GM21717 (cell line): ENCODE measurements at regions not wholly inside any gene's neighbourhood (a gene's known extent, or its start where the extent isn't known, plus 50 kb on each side); places are given as distances from the start of the nearest gene placed in this dataset.
"Not testable (repeated sequence)": the region's sequence is repeated elsewhere in the genome, so short reads cannot be mapped to it uniquely, and the experiment has no call there.

Experiments
- ATAC-seq: cut with Tn5 transposase; IDR thresholded peaks from one replicate; pipeline ENCODE4 v1.9.1; 2021; ENCODE audit warnings: mild to moderate bottlenecking, moderate library complexity; ENCODE audit not compliant: unreplicated experiment

- no peak for ATAC-seq
Observed at GRCh38 chr14:88929656-88930436, 105.4 kb downstream of the TTC8 start.

DNA sequence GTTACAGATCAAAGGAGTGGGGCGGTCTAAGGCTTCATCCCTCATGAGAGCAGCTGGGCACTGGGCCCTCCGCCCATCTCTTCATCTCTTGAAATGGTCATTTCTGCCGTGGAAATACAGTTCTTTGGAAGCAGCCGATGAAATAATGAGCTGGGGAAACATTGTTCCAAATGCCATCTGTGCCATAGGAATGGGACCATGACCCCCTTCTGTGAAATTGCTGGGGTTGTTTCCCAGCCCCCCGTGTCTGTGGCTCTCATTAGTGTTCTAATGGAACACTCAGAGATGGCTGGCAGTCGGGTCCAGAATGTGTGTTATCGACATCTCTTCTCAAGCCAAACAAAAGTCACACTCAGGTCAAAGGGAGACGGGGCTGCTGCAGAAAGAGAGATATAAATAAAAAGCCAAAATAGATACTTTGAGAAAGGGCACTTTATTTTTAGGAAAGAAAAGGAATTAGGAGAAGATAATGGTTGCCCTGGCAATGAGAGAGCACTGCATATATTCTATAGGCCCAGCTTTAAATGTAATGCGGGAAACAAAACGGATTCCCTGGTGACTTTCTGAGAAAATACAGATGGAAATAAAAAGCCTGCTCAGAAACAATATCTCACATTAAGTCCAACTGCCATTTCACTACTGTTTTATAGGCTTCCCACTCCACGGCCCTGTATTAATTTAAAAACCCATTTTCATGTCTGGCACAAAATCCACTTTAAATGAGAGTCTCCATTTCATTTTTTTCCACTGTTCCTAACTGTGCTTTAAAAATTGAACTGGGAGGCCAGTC lies 107.1 kb downstream of the TTC8 start:
- no peak for ATAC-seq

- no peak for ATAC-seq
Observed at GRCh38 chr14:88933191-88933590, 108.7 kb downstream of the TTC8 start.

- ATAC-seq, result no peak
Observed at GRCh38 chr14:88934351-88934806, 109.9 kb downstream of the TTC8 start.

GRCh38 chr14:88935083-88935482 lies 110.6 kb downstream of the TTC8 start:
- no peak for ATAC-seq

DNA sequence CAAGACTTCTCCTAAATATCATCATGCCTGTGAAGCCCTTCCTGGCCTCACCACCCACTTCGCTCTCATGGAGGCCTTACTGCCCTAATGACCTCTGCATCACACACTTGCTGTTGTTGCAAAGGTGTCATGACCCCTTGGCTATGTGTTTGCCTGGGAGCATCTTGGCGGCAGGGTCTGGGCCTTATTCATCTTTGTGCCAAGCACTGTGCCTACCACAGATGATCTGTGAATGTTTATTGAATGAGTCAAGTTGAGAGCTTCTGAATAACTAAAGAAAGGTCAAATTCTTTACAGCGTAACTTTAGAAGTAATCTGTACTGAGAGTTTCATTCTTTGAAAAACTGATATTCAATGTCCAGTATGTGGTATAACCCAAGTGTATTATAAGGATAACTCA lies 113.3 kb downstream of the TTC8 start:
- no peak for ATAC-seq

DNA sequence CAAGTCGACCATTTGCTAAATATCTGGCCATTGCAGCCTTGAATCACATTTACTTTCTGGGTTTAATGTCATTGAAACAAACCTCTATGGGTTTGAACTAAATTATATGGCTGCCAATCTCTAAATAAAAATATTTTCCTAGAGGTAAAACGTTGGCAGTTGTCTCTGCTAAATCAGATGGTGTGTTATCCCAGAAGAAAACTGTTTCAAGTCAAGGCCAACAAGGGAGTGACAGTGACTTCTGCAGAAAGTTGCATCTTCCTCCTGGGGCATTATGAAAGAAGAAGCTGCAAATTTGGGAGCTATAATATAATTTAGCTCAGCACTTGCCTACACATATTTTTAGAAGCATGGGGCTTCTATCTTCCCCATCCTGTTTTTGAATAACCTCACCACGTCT lies 116.2 kb downstream of the TTC8 start:
- ATAC-seq, result no peak

DNA sequence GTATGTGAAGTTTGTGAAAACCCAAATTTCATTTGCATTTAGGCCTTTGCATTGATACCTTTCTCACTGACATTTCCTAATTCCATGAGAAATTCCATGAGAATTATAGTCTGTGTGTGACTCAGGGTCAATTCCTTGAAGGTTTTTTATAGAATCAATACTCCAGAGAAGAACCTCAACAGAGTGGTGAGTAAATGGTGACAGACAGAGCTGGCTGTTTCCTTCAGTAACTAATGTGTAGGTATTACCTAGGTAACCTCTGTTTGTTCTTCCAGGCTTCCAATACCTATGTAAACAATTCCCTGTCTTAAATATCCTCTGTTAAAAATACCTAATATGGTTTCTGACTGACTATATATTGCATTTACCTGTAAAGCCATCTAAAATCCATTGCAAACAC lies 117.0 kb downstream of the TTC8 start:
- no peak for ATAC-seq

DNA sequence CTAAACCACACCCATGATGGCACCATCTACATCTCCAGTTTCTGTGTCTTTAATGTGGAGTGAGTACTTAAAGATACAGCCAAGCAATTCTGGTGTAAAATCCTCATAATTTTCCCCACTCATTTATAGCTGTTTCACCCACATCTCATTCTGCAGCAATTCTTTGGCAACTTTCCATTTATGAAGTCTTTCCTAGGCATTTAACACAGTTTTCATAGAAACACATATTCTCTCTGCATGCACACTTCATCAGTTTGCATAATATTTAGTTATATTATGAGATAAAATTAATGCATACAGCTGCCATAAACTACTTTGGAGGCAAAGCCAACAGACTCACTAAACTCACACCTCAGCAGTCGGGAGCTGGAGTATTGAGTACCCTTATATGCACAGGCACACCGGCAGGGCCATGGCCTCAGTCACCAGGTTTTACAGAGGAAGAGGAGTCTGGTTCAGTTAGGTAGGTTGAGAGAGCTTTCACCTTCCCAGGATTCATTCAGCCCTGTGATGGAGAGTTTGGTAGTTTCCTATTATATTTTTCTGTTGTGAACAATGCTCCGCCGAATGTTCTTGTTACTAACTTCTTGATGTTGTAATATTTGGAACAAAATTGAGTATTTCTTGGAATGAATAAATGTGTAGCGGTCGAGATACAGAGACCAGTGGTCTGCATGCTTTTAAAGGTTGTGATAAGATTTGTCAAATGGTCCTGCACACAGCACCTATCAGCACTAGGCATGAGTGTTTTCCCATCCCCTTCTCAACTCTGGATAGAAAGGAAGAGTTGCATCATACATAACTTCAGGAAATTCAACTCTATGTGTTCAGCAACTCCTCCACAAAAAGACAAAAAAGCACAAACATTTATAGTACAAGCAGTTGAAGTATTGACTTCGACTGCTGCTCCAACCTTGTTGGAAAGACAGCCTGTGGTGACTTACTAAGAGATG lies 123.5 kb downstream of the TTC8 start:
- no peak for ATAC-seq

GRCh38 chr14:88950069-88950468 lies 125.6 kb downstream of the TTC8 start:
- ATAC-seq, result no peak

DNA sequence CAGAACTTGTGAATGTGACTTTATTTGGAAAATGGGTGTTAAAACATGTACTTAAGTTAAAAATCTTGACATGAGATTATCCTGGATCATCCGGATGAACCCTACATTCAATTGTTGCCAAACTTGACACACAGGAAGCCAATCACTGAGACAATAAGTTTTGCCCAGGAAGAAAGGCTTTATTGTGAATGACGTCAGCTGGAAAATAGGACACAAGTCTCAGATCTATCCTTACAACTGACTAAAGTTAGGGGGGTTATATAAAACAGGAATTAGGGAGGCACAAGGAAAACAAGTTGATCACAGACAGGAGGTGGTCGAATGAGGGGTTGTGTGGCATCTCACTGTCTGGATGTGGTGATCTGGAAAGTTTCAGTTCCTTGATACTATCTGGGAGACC lies 126.9 kb downstream of the TTC8 start:
- ATAC-seq, result no peak

DNA sequence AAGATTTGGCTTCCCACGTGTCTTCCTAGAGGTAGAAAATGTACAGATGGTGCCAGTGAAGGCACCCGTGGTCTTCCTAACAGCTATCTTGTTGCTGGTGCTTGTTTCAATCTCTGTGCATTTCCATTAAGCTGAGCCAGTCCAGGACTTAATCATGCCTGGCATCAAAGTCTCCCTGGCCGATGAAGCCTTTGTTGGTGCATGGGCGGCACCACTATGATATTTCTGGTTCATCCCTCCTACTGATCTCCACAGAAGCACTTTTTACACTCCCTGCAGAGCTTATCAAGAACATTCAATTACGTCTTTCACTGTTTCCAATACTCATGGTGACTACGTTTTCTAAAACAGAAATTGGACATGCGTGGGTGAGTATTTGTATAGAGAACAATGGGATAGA lies 128.4 kb downstream of the TTC8 start:
- no peak for ATAC-seq

DNA sequence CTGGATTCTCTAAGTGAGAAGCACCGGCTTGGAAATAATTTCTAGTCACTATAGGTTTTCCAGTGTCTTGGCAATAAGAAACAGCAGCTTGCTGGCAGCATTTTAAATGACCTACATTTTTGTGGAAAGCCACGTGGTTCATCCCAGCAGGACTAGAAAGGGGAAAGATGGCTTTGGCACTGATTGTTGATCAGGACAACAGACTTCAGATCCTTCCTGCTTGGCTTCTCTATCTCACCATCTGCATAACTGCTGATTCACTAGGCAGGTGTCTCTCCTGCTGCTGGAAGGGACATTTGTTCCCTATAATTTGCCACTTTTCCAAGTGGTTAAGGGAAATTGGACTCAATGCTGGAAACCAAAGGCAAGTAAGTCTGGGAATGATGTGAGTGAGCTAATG lies 131.0 kb downstream of the TTC8 start:
- no peak for ATAC-seq

DNA sequence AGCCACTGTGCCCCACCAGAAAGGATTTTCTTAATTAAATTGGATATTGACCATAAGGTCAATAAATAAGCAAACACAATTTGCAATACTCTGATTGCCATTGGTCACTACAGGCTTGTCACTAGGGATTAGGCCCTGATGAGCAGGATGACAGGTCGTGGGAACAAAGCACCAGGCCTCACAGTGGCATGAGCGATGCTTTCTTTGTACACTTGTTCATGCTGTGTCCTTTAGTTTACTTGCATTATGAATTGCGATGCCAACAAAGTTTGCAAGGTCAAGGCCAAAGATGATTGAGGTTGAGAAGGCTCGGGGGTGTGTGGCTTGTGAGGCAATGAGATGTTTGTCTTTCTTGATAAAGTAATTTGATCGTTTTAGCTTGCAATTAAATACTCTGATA lies 136.0 kb downstream of the TTC8 start:
- ATAC-seq, result no peak

GRCh38 chr14:88961214-88961613 lies 136.8 kb downstream of the TTC8 start:
- no peak for ATAC-seq

DNA sequence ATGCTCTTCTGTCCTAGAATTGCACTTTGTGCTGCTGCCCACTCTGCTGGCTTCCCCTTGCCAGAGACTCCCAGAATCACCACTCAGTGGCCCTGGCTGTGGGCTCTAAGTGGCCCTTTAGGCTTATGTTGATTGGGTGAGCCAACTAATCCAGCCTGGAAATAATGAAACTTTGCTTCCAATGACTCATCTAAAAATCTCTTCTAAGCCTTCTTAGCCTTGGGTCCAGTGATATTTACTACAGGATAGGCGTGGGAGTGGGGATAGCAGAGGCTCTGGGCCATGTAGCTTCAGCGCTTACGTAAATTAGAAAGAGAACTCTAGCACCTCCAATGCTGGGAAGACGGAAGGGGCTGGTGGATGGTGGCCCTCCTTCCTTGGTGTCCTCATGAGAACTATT lies 137.9 kb downstream of the TTC8 start:
- no peak for ATAC-seq

DNA sequence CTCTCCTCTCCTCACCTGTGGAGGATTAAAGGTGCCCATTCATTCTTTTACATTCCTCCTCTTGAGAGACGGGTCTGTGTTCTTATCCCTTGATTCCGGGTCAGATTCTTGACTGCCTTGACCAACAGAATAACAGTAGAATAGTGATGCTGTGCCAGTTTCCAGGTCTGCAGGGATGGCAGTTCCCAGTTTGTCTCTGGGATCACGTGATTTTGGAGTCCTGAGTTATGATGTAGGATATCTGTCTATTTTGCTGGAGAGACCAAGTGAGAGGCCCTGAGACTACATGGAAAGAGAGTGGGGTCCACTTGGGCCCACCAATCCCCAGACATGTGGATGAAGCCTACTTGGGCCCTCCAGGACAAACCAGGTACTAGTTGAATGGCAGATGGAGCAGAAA lies 142.8 kb downstream of the TTC8 start:
- no peak for ATAC-seq

GRCh38 chr14:88975043-88975830 lies 150.8 kb downstream of the TTC8 start:
- no peak for ATAC-seq

DNA sequence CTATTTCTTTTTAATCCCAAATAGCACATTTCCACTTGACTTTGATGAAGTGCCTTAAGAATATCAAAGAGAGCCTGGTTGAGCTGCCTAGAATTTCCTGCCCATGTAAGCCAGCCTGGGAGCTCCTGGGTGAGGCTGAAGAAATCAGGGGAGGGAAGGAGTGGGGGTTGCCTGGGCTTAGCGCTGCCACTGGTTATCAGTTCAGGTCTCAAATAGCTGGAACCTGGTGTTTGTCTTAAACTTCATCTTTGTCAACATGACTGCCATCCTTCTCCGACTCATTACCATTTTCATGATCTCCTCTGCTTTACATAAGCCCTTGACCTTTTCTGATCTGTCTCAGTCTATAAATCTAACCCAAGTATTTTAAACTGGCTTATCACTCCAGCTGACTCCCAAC lies 151.5 kb downstream of the TTC8 start:
- ATAC-seq, result no peak

DNA sequence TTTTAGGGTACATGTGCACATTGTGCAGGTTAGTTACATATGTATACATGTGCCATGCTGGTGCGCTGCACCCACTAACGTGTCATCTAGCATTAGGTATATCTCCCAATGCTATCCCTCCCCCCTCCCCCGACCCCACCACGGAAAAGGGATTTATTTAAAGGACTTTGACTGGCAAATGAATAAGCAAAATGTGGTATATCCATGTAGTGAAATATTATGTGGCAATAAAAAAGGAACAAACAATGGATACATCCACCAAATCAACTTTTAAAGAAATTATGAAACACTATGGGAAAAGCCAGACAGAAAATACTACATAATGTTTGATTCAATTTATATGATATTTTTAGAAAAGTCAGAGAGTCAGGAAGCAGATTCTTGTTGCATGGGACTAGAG lies 156.5 kb downstream of the TTC8 start:
- not testable (repeated sequence) for ATAC-seq
